B cell (primary cell): ENCODE measurements at regions not wholly inside any gene's neighbourhood (a gene's known extent, or its start where the extent isn't known, plus 50 kb on each side); places are given as distances from the start of the nearest gene placed in this dataset.

ENCODE experiments used
- CTCF ChIP-seq: fragments of 200-600 bp; IDR thresholded peaks from one replicate; pipeline ENCODE4 v1.8.0; 2022; ENCODE audit warnings: antibody characterized with exemption, mild to moderate bottlenecking
- EZH2 ChIP-seq: IDR thresholded peaks from 2 replicates; pipeline ENCODE4 v1.6.1; 2012; ENCODE audit warnings: borderline replicate concordance, low read depth, mild to moderate bottlenecking, moderate library complexity, low read length; ENCODE audit not compliant: insufficient read depth, poor library complexity, severe bottlenecking

GRCh38 chr1:55594701-55595100 is 379.5 kb upstream of the USP24 start:
- TF ChIP-seq EZH2 (no peak), CTCF (no peak)
